IMR-90 (cell line): ENCODE measurements at regions not wholly inside any gene's neighbourhood (a gene's known extent, or its start where the extent isn't known, plus 50 kb on each side); places are given as distances from the start of the nearest gene placed in this dataset.

Source experiments
- ATAC-seq: fragments of 200-7000 bp; cut with Tn5 transposase; 2 replicates; pipeline ENCODE4 v1.9.1; 2020; ENCODE audit warnings: low read depth, mild to moderate bottlenecking, moderate library complexity
- BruUV-seq: library from RNA; stranded (reverse); fragments of 400-500 nt; replicated peaks from 2 replicates; lab custom pipeline; 2021; lab: Mats Ljungman, UMichigan
- CTCF ChIA-PET: fragments of 300-600 bp; formaldehyde crosslinking; extraction: SDS; loops from one replicate; lab custom pipeline; 2021; ENCODE audit warnings: antibody characterized with exemption; lab: Yijun Ruan, JAX
- POLR2A ChIA-PET: fragments of 300-600 bp; sonication (Branson Sonifier 250); formaldehyde crosslinking; loops from one replicate; lab custom pipeline; 2022; ENCODE audit warnings: antibody characterized with exemption; ENCODE audit not compliant: unreplicated experiment; lab: Charles Lee
- DNase-seq: peaks from one replicate; pipeline ENCODE4 v3.0.0; 2013
- H2AFZ ChIP-seq: replicated peaks from 2 replicates; pipeline ENCODE3; 2013; ENCODE audit warnings: low read length, mild to moderate bottlenecking; ENCODE audit not compliant: poor library complexity
- H2AK5ac ChIP-seq: 2 replicates; pipeline ENCODE4 v1.6.1; 2013; ENCODE audit warnings: low read depth, low read length, inconsistent platforms
- H2AK9ac ChIP-seq: replicated peaks from 2 replicates; pipeline ENCODE3; 2013; ENCODE audit warnings: mild to moderate bottlenecking, low read depth, low read length, moderate library complexity; ENCODE audit not compliant: poor library complexity
- H2BK120ac ChIP-seq: 2 replicates; pipeline ENCODE4 v1.6.1; 2013; ENCODE audit warnings: low read depth, low read length, inconsistent platforms
- H2BK15ac ChIP-seq: 3 replicates; pipeline ENCODE4 v1.6.1; 2013; ENCODE audit warnings: low read depth, low read length, inconsistent platforms
- H2BK20ac ChIP-seq: 2 replicates; pipeline ENCODE4 v1.6.1; 2013; ENCODE audit warnings: low read depth, mild to moderate bottlenecking, inconsistent platforms, low read length, moderate library complexity
- H2BK5ac ChIP-seq: 2 replicates; pipeline ENCODE4 v1.6.1; 2013; ENCODE audit warnings: mild to moderate bottlenecking, low read depth, low read length, inconsistent platforms; ENCODE audit not compliant: poor library complexity, severe bottlenecking
- H3K14ac ChIP-seq: replicated peaks from 2 replicates; pipeline ENCODE4 v1.6.1; 2013; ENCODE audit warnings: low read depth, low read length, inconsistent platforms
- H3K18ac ChIP-seq: 2 replicates; pipeline ENCODE4 v1.6.1; 2013; ENCODE audit warnings: low read depth, low read length, control low read depth
- H3K23ac ChIP-seq: 2 replicates; pipeline ENCODE4 v1.6.1; 2013; ENCODE audit warnings: low read depth, low read length, inconsistent platforms
- H3K27ac ChIP-seq: 2 replicates; pipeline ENCODE4 v1.5.1; 2013; ENCODE audit warnings: mild to moderate bottlenecking, control low read depth, low read length; ENCODE audit not compliant: insufficient read depth
- H3K27me3 ChIP-seq: 2 replicates; pipeline ENCODE4 v1.6.1; 2013; ENCODE audit warnings: low read length; ENCODE audit not compliant: control insufficient read depth, insufficient read depth
- H3K36me3 ChIP-seq: 2 replicates; pipeline ENCODE4 v1.6.1; 2013; ENCODE audit warnings: low read length, mixed read lengths; ENCODE audit not compliant: control insufficient read depth, insufficient read depth
- H3K4ac ChIP-seq: 2 replicates; pipeline ENCODE4 v1.6.1; 2013; ENCODE audit warnings: low read depth, low read length, inconsistent platforms
- H3K4me1 ChIP-seq: 2 replicates; pipeline ENCODE4 v1.6.1; 2013; ENCODE audit warnings: low read length, mixed read lengths; ENCODE audit not compliant: control insufficient read depth, insufficient read depth
- H3K4me2 ChIP-seq: 2 replicates; pipeline ENCODE4 v1.6.1; 2013; ENCODE audit warnings: low read depth, mild to moderate bottlenecking, control low read depth, low read length, moderate library complexity
- H3K4me3 ChIP-seq: 2 replicates; pipeline ENCODE4 v1.5.1; 2013; ENCODE audit warnings: low read depth, mild to moderate bottlenecking, control low read depth, low read length, moderate library complexity; ENCODE audit not compliant: insufficient read depth
- H3K56ac ChIP-seq: 2 replicates; pipeline ENCODE4 v1.6.1; 2013; ENCODE audit warnings: low read length, inconsistent platforms; ENCODE audit not compliant: insufficient read depth; ENCODE audit errors: extremely low read depth
- H3K79me1 ChIP-seq, 2 experiments: 2 replicates each; pipeline ENCODE4 v1.6.1; 2013; ENCODE audit warnings: low read length in 2 of 2, inconsistent platforms in 1 of 2, low read depth in 1 of 2
- H3K9ac ChIP-seq: 2 replicates; pipeline ENCODE4 v1.6.1; 2013; ENCODE audit warnings: low read depth, low read length, control low read depth
- H3K9me1 ChIP-seq: 2 replicates; pipeline ENCODE4 v1.6.1; 2013; ENCODE audit warnings: low read length, inconsistent platforms; ENCODE audit not compliant: insufficient read depth
- H3K9me3 ChIP-seq: 2 replicates; pipeline ENCODE4 v1.6.1; 2013; ENCODE audit warnings: low read length; ENCODE audit not compliant: control insufficient read depth, insufficient read depth
- H4K20me1 ChIP-seq: 2 replicates; pipeline ENCODE4 v1.6.1; 2013; ENCODE audit warnings: low read length, inconsistent platforms; ENCODE audit not compliant: insufficient read depth
- H4K5ac ChIP-seq: 2 replicates; pipeline ENCODE4 v1.6.1; 2013; ENCODE audit warnings: mild to moderate bottlenecking, low read depth, low read length, control low read depth
- H4K8ac ChIP-seq, 2 experiments: 2 replicates each; pipeline ENCODE4 v1.6.1; 2013; ENCODE audit warnings: low read depth in 2 of 2, low read length in 2 of 2, control low read depth in 1 of 2, inconsistent platforms in 1 of 2
- H4K91ac ChIP-seq: 2 replicates; pipeline ENCODE4 v1.6.1; 2013; ENCODE audit warnings: low read depth, low read length, inconsistent platforms; ENCODE audit not compliant: insufficient read depth
- CEBPB ChIP-seq: IDR thresholded peaks from 2 replicates; pipeline ENCODE4 v1.6.1; 2012; ENCODE audit warnings: low read depth, low read length, improper control_type of control experiment
- CHD1 ChIP-seq: IDR thresholded peaks from 2 replicates; pipeline ENCODE4 v1.6.1; 2012; ENCODE audit warnings: low read depth, low read length, improper control_type of control experiment
- FOS ChIP-seq: fragments of 150-350 bp; IDR thresholded peaks from 2 replicates; pipeline ENCODE4 v1.6.1; 2016; ENCODE audit warnings: low read depth, low read length
- MAZ ChIP-seq: IDR thresholded peaks from 2 replicates; pipeline ENCODE4 v1.6.1; 2012; ENCODE audit warnings: low read depth, mild to moderate bottlenecking, low read length, improper control_type of control experiment, moderate library complexity, borderline replicate concordance
- MXI1 ChIP-seq: IDR thresholded peaks from 2 replicates; pipeline ENCODE4 v1.6.1; 2012; ENCODE audit warnings: low read depth, mild to moderate bottlenecking, low read length, moderate library complexity, borderline replicate concordance
- NFE2L2 ChIP-seq: fragments of 150-350 bp; IDR thresholded peaks from 2 replicates; pipeline ENCODE4 v1.6.1; 2016; ENCODE audit warnings: low read depth, mild to moderate bottlenecking, low read length
- RAD21 ChIP-seq: IDR thresholded peaks from 2 replicates; pipeline ENCODE4 v1.6.1; 2012; ENCODE audit warnings: low read length, improper control_type of control experiment
- RFX5 ChIP-seq: IDR thresholded peaks from 2 replicates; pipeline ENCODE4 v1.8.0; 2012; ENCODE audit warnings: low read depth, mild to moderate bottlenecking, low read length, moderate library complexity
- SMC3 ChIP-seq: fragments of 150-350 bp; IDR thresholded peaks from 2 replicates; pipeline ENCODE4 v1.6.1; 2016; ENCODE audit warnings: low read depth, mild to moderate bottlenecking, antibody characterized with exemption, low read length, moderate library complexity
- dilution Hi-C: fragments of 300-500 bp; cut with HindIII; formaldehyde crosslinking; loops from one replicate; pipeline ENCODE4 v1.14.3; 2018; ENCODE audit warnings: low sequenced_read_pairs; ENCODE audit not compliant: unreplicated experiment
- in situ Hi-C: fragments of 300-500 bp; cut with MboI; formaldehyde crosslinking; loops from 3 replicates; pipeline ENCODE4 v1.14.3; 2019; ENCODE audit warnings: low sequenced_read_pairs, inconsistent platforms, mixed read lengths
- intact Hi-C: fragments of 100-400 bp; cut with micrococcal nuclease; formaldehyde crosslinking; loops from 2 replicates; pipeline ENCODE4 v1.10.0; 2022
- TF ChIP-seq, protein P1 (sequence below): fragments of 150-350 bp; IDR thresholded peaks from 2 replicates; pipeline ENCODE4 v1.6.1; 2017; ENCODE audit warnings: mild to moderate bottlenecking, antibody characterized with exemption, low read length, low read depth
- TF ChIP-seq, protein P2 (sequence below): fragments of 150-350 bp; IDR thresholded peaks from 2 replicates; pipeline ENCODE4 v1.6.1; 2016; ENCODE audit warnings: low read depth, mild to moderate bottlenecking, low read length, moderate library complexity, borderline replicate concordance
- TF ChIP-seq, protein P3 (sequence below): conservative IDR thresholded peaks from 2 replicates; pipeline ENCODE4 v1.5.1; 2012; ENCODE audit warnings: mild to moderate bottlenecking, low read depth, low read length, improper control_type of control experiment

DNA sequence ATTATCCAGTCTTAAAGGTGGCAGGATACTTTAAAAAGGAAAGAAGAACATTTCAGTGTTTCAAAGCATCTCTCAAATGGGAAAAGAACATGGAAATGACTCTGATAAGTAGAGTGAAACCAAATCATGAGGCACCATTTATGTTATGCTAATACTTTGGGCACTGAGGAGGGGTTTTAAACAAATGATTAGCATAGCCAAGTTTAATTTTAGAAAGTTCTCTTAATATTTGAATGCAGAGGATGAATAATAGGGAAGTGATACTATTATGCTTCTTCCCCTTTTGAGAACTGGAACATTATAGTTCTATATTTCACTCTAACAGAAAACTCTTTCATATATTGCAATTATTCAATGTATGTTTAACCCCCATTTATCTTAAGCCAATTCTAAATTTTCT, 1181.9 kb upstream of the PRMT6 start:
- no peak overlapping the region for H2AFZ ChIP-seq
- no peaks in the 10 kb centered on the region for H3K4me1 ChIP-seq
- no peak overlapping the region for H3K56ac ChIP-seq
- H3K79me1 ChIP-seq = no peaks in the 10 kb centered on the region
- POLR2A ChIA-PET = no interaction called here
- H2AK5ac ChIP-seq = no peak overlapping the region
- no peak overlapping the region for H2BK120ac ChIP-seq
- H2AK9ac ChIP-seq = no peak overlapping the region
- TF ChIP-seq CEBPB (no peak), SMC3 (no peak), CHD1 (no peak), RFX5 (no peak), MXI1 (no peak), NFE2L2 (no peak), MAZ (no peak), RAD21 (no peak), FOS (no peak)
- TF ChIP-seq, protein P1, sequence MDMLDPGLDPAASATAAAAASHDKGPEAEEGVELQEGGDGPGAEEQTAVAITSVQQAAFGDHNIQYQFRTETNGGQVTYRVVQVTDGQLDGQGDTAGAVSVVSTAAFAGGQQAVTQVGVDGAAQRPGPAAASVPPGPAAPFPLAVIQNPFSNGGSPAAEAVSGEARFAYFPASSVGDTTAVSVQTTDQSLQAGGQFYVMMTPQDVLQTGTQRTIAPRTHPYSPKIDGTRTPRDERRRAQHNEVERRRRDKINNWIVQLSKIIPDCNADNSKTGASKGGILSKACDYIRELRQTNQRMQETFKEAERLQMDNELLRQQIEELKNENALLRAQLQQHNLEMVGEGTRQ = no peak
- TF ChIP-seq, protein P2, sequence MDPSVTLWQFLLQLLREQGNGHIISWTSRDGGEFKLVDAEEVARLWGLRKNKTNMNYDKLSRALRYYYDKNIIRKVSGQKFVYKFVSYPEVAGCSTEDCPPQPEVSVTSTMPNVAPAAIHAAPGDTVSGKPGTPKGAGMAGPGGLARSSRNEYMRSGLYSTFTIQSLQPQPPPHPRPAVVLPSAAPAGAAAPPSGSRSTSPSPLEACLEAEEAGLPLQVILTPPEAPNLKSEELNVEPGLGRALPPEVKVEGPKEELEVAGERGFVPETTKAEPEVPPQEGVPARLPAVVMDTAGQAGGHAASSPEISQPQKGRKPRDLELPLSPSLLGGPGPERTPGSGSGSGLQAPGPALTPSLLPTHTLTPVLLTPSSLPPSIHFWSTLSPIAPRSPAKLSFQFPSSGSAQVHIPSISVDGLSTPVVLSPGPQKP = no peak
- TF ChIP-seq, protein P3, sequence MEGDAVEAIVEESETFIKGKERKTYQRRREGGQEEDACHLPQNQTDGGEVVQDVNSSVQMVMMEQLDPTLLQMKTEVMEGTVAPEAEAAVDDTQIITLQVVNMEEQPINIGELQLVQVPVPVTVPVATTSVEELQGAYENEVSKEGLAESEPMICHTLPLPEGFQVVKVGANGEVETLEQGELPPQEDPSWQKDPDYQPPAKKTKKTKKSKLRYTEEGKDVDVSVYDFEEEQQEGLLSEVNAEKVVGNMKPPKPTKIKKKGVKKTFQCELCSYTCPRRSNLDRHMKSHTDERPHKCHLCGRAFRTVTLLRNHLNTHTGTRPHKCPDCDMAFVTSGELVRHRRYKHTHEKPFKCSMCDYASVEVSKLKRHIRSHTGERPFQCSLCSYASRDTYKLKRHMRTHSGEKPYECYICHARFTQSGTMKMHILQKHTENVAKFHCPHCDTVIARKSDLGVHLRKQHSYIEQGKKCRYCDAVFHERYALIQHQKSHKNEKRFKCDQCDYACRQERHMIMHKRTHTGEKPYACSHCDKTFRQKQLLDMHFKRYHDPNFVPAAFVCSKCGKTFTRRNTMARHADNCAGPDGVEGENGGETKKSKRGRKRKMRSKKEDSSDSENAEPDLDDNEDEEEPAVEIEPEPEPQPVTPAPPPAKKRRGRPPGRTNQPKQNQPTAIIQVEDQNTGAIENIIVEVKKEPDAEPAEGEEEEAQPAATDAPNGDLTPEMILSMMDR = no peak
- no peaks in the 10 kb centered on the region for H3K9me1 ChIP-seq
- H3K27ac ChIP-seq = no peak overlapping the region
- H4K20me1 ChIP-seq = no peaks in the 10 kb centered on the region
- H2BK5ac ChIP-seq = no peak overlapping the region
- no peaks in the 10 kb centered on the region for H3K36me3 ChIP-seq
- H3K9ac ChIP-seq = no peak overlapping the region
- H3K18ac ChIP-seq = no peak overlapping the region
- H3K14ac ChIP-seq = no peak overlapping the region
- H3K4me2 ChIP-seq = no peak overlapping the region
- H4K5ac ChIP-seq = no peak overlapping the region
- H3K27me3 ChIP-seq = no peaks in the 10 kb centered on the region
- no peak overlapping the region for H2BK15ac ChIP-seq
- dilution Hi-C loops (no loop called here), in situ Hi-C loops (no loop called here), intact Hi-C loops (no loop called here)
- H4K91ac ChIP-seq = no peak overlapping the region
- no TSS peak for BruUV-seq
- H3K9me3 ChIP-seq = peaks cover 8% of the 10 kb centered on the region
- H3K4ac ChIP-seq = no peak overlapping the region
- CTCF ChIA-PET = no interaction called here
- no peak overlapping the region for H2BK20ac ChIP-seq
- H3K23ac ChIP-seq = no peak overlapping the region
- DNase-seq (no peak), ATAC-seq (no peak)
- no peak overlapping the region for H3K4me3 ChIP-seq
- H4K8ac ChIP-seq = no peak overlapping the region
